Tongue (tissue), 1 donor: ENCODE measurements at regions not wholly inside any gene's neighbourhood (a gene's known extent, or its start where the extent isn't known, plus 50 kb on each side); places are given as distances from the start of the nearest gene placed in this dataset.
"Not testable (repeated sequence)": the region's sequence is repeated elsewhere in the genome, so short reads cannot be mapped to it uniquely, and the experiment has no call there.

ENCODE experiments used
- DNase-seq: peaks from one replicate; pipeline ENCODE4 v3.0.0-alpha.2; 2015

- DNase-seq, result no peak
These were observed 100.1 kb downstream of the EIF4E start for GRCh38 chr4:98828801-98829200.

- DNase-seq, result no peak
These were observed 101.3 kb downstream of the EIF4E start for GRCh38 chr4:98827661-98828060.

GRCh38 chr4:98822144-98822543 lies 106.8 kb downstream of the EIF4E start:
- no peak for DNase-seq

GRCh38 chr4:98818116-98818515 lies 110.8 kb downstream of the EIF4E start:
- DNase-seq, result not testable (repeated sequence)

- DNase-seq, result no peak
These were observed 112.1 kb downstream of the EIF4E start for GRCh38 chr4:98816816-98817215.

GRCh38 chr4:98816386-98816785 lies 112.5 kb downstream of the EIF4E start:
- no peak for DNase-seq

GRCh38 chr4:98804403-98804802 lies 124.5 kb downstream of the EIF4E start:
- no peak for DNase-seq

- DNase-seq, result peak; percentile 19
These were observed 125.7 kb downstream of the EIF4E start for GRCh38 chr4:98803251-98803650.

- no peak for DNase-seq
These were observed 126.1 kb downstream of the EIF4E start for GRCh38 chr4:98802770-98803198.

GRCh38 chr4:98801259-98801725 lies 127.6 kb downstream of the EIF4E start:
- DNase-seq, result no peak

GRCh38 chr4:98796991-98797390 lies 131.9 kb downstream of the EIF4E start:
- DNase-seq, result no peak

- DNase-seq, result no peak
These were observed 134.2 kb downstream of the EIF4E start for GRCh38 chr4:98794565-98795205.

GRCh38 chr4:98793658-98794057 lies 135.2 kb upstream of the TSPAN5 start:
- DNase-seq, result no peak

GRCh38 chr4:98786866-98787265 lies 128.5 kb upstream of the TSPAN5 start:
- no peak for DNase-seq

GRCh38 chr4:98784947-98785706 lies 126.7 kb upstream of the TSPAN5 start:
- DNase-seq, result no peak

GRCh38 chr4:98781641-98782357 lies 123.4 kb upstream of the TSPAN5 start:
- DNase-seq, result no peak

- no peak for DNase-seq
These were observed 122.5 kb upstream of the TSPAN5 start for GRCh38 chr4:98780926-98781325.

- peak; percentile 75 for DNase-seq
These were observed 120.7 kb upstream of the TSPAN5 start for GRCh38 chr4:98779088-98779487.

GRCh38 chr4:98778206-98778605 lies 119.8 kb upstream of the TSPAN5 start:
- no peak for DNase-seq

GRCh38 chr4:98775672-98776071 lies 117.3 kb upstream of the TSPAN5 start:
- DNase-seq, result no peak

- DNase-seq, result no peak
These were observed 115.2 kb upstream of the TSPAN5 start for GRCh38 chr4:98773638-98774037.

- DNase-seq, result no peak
These were observed 113.7 kb upstream of the TSPAN5 start for GRCh38 chr4:98771959-98772632.

GRCh38 chr4:98765771-98766170 lies 107.4 kb upstream of the TSPAN5 start:
- no peak for DNase-seq
